PFSK-1 (cell line): ENCODE measurements at regions not wholly inside any gene's neighbourhood (a gene's known extent, or its start where the extent isn't known, plus 50 kb on each side); places are given as distances from the start of the nearest gene placed in this dataset.

Experiments used
- FOXP2 ChIP-seq: optimal IDR thresholded peaks from 2 replicates; pipeline ENCODE3; 2011; ENCODE audit warnings: borderline replicate concordance, control low read depth, inconsistent platforms; ENCODE audit not compliant: insufficient read depth; ENCODE audit errors: extremely low read length, extremely low read depth
- TAF1 ChIP-seq: IDR thresholded peaks from 2 replicates; pipeline ENCODE4 v1.6.1; 2012; ENCODE audit warnings: low read length, control low read depth, borderline replicate concordance; ENCODE audit not compliant: insufficient read depth

DNA sequence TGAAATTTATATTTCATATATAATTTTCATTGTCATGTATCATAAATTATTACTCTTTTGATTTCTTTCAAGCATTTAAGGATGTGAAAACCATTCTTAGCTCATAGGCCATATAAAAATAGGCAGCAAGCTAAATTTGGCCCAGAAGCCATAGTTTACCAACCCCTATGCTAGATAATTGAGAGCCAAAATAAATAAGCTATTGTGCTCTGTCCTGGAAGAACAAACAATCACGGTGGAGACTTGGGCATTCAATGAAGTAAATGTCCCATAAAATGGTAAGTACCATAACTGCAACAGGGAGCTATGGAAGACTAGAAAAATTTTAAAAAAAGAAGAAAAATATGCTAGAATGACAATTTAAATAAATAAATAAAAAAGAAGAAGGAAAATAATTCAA is 60.9 kb upstream of the PACRGL start:
- TF ChIP-seq FOXP2 (no peak), TAF1 (no peak)
